Activated CD8-positive, alpha-beta T cell treated with anti-CD3 and anti-CD28 coated beads, Interleukin-2, amount 10 ng/mL, durations not matched to agents 7 days and 5 days (primary cell): ENCODE measurements at regions not wholly inside any gene's neighbourhood (a gene's known extent, or its start where the extent isn't known, plus 50 kb on each side); places are given as distances from the start of the nearest gene placed in this dataset.
A peak's percentile ranks its signal among the peaks of the same experiment; 100 is the strongest.

Source experiments
- ATAC-seq: fragments of 150-1000 bp; cut with Tn5 transposase; one replicate; pipeline ENCODE4 v1.10.0; 2021; ENCODE audit warnings: moderate library complexity
- CTCF ChIA-PET: fragments of 350-600 bp; sonication (Branson Sonifier 250); formaldehyde crosslinking; loops from one replicate; lab custom pipeline; 2021; ENCODE audit warnings: antibody characterized with exemption; lab: Charles Lee
- POLR2A ChIA-PET: fragments of 350-600 bp; sonication (Branson Sonifier 250); formaldehyde crosslinking; loops from one replicate; lab custom pipeline; 2021; ENCODE audit warnings: antibody characterized with exemption; lab: Charles Lee
- DNase-seq: peaks from one replicate; pipeline ENCODE4 v3.0.0-alpha.2; 2020
- H3K27ac Mint-ChIP-seq: one replicate; pipeline ENCODE4 v1.8.0; 2021; ENCODE audit warnings: mild to moderate bottlenecking, mixed read lengths
- H3K27me3 Mint-ChIP-seq: one replicate; pipeline ENCODE4 v1.8.0; 2021; ENCODE audit warnings: low read depth, mixed read lengths
- H3K36me3 Mint-ChIP-seq: one replicate; pipeline ENCODE4 v1.8.0; 2021; ENCODE audit warnings: low read depth, mixed read lengths
- H3K4me1 Mint-ChIP-seq: one replicate; pipeline ENCODE4 v1.8.0; 2021; ENCODE audit warnings: low read depth, mixed read lengths
- H3K4me3 Mint-ChIP-seq: one replicate; pipeline ENCODE4 v1.8.0; 2021; ENCODE audit warnings: mild to moderate bottlenecking, mixed read lengths
- H3K9me3 Mint-ChIP-seq: one replicate; pipeline ENCODE4 v1.8.0; 2022; ENCODE audit warnings: mixed read lengths; ENCODE audit not compliant: insufficient read depth

GRCh38 chr7:50197549-50197948 is 104.5 kb upstream of the ZPBP start:
- POLR2A ChIA-PET = no interaction called here
- no peaks in the 10 kb centered on the region for H3K36me3 Mint-ChIP-seq
- peak; percentile 33 for DNase-seq
- CTCF ChIA-PET = interaction anchor here (0.7 to 2.2 kb wide), 4 partner anchors 9 to 221 kb away, joined by 3 to 6 read pairs (median 4); no protein-coding TSS in a partner anchor
- peaks cover 24% of the 10 kb centered on the region for H3K4me1 Mint-ChIP-seq
- no peak overlapping the region for H3K27ac Mint-ChIP-seq
- no peak overlapping the region for H3K4me3 Mint-ChIP-seq
- ATAC-seq = peak; percentile 78
- H3K9me3 Mint-ChIP-seq = no peaks in the 10 kb centered on the region
- H3K27me3 Mint-ChIP-seq = peaks cover 10% of the 10 kb centered on the region

DNA sequence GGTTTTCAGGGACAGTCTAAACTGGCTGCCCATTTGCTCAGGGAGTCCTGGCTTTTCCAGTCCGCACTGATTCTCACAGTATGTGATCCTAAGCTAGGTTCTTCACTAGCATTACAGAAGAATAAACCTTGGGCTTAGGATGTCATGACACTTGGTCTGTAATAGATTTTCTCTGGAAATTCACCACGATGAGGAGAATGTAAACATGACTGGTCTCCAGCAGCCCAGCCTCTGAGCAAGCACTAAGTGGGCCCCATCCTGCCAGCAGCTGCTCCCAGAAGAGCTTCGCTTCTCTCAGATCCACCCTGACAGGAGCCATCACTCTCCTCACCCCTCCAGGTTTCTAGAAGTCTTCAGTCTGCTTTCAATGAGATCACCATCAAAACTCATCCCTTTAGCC is 103.7 kb upstream of the ZPBP start:
- POLR2A ChIA-PET = no interaction called here
- Mint-ChIP-seq H3K4me1 (peaks cover 16% of the 10 kb centered on the region), H3K27me3 (peaks cover 10% of the 10 kb centered on the region), H3K36me3 (no peaks in the 10 kb centered on the region), H3K27ac (no peak overlapping the region), H3K4me3 (no peak overlapping the region), H3K9me3 (no peaks in the 10 kb centered on the region)
- CTCF ChIA-PET = interaction anchor here (0.7 to 2.2 kb wide), 5 partner anchors 8 to 221 kb away, joined by 3 to 6 read pairs (median 4); no protein-coding TSS in a partner anchor
- ATAC-seq (no peak), DNase-seq (no peak)

- POLR2A ChIA-PET = no interaction called here
- H3K27me3 Mint-ChIP-seq = peaks cover 12% of the 10 kb centered on the region
- CTCF ChIA-PET = interaction anchor here (1.1 to 1.4 kb wide), 3 partner anchors 42 to 178 kb away, joined by 3 to 4 read pairs (median 3); no protein-coding TSS in a partner anchor
- no peak overlapping the region for H3K27ac Mint-ChIP-seq
- ATAC-seq (no peak), DNase-seq (no peak)
- peaks cover 3% of the 10 kb centered on the region for H3K9me3 Mint-ChIP-seq
- no peaks in the 10 kb centered on the region for H3K36me3 Mint-ChIP-seq
- no peaks in the 10 kb centered on the region for H3K4me1 Mint-ChIP-seq
- H3K4me3 Mint-ChIP-seq = no peak overlapping the region
These were observed 97.7 kb upstream of the ZPBP start for GRCh38 chr7:50190776-50191175.

DNA sequence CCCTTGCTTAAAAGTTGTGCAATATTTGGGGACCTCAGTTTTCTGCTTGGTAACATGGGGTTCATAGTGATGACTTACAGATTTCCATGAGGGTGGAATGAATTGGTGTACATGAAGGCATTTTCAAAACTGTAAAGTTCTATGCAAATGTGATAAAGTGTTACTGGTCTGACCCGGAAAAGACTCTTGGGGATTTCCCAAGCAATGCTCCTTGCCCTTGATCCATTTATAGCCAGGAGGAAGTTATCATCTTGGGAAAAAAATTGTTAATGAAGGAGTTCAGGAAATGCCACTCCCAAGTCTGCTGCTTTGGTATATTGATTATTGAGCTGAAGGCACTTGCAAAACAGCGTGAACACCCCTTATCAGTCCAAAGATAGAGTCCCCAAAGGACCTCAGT is 96.3 kb upstream of the ZPBP start:
- no peak overlapping the region for H3K4me3 Mint-ChIP-seq
- H3K9me3 Mint-ChIP-seq = peaks cover 3% of the 10 kb centered on the region
- peaks cover 5% of the 10 kb centered on the region for H3K27me3 Mint-ChIP-seq
- ChIA-PET POLR2A (interaction anchor here (0.7 kb wide), 1 partner anchor 149 kb away, joined by 3 read pairs; no protein-coding TSS in a partner anchor), CTCF (interaction anchor here (1.0 to 3.4 kb wide), 3 partner anchors 16 to 229 kb away, joined by 3 to 19 read pairs (median 7); no protein-coding TSS in a partner anchor)
- no peak overlapping the region for H3K27ac Mint-ChIP-seq
- ATAC-seq (no peak), DNase-seq (no peak)
- H3K4me1 Mint-ChIP-seq = peaks cover 7% of the 10 kb centered on the region
- no peaks in the 10 kb centered on the region for H3K36me3 Mint-ChIP-seq

- peaks cover 3% of the 10 kb centered on the region for H3K9me3 Mint-ChIP-seq
These were observed 93.1 kb upstream of the ZPBP start for GRCh38 chr7:50185951-50186682.

GRCh38 chr7:50185208-50185607 is 92.2 kb upstream of the ZPBP start:
- Mint-ChIP-seq H3K9me3 (peaks cover 3% of the 10 kb centered on the region), H3K27ac (no peak overlapping the region), H3K4me3 (no peak overlapping the region), H3K27me3 (no peaks in the 10 kb centered on the region), H3K4me1 (peaks cover 7% of the 10 kb centered on the region), H3K36me3 (no peaks in the 10 kb centered on the region)
- POLR2A ChIA-PET = no interaction called here
- CTCF ChIA-PET = no interaction called here
- DNase-seq = no peak
- ATAC-seq = no peak

More at GRCh38 chr7:50185951-50186682, 93.1 kb upstream of the ZPBP start:
- DNase-seq = no peak
- no peak overlapping the region for H3K4me3 Mint-ChIP-seq
- ChIA-PET CTCF (interaction anchor here (0.9 to 3.4 kb wide), 3 partner anchors 9 to 41 kb away, joined by 3 to 19 read pairs (median 4); no protein-coding TSS in a partner anchor), POLR2A (interaction anchor here (1.9 kb wide), 1 partner anchor 7 kb away, joined by 4 read pairs; no protein-coding TSS in a partner anchor)
- H3K36me3 Mint-ChIP-seq = no peaks in the 10 kb centered on the region
- H3K27ac Mint-ChIP-seq = no peak overlapping the region
- peaks cover 7% of the 10 kb centered on the region for H3K4me1 Mint-ChIP-seq
- ATAC-seq = no peak
- H3K27me3 Mint-ChIP-seq = no peaks in the 10 kb centered on the region

DNA sequence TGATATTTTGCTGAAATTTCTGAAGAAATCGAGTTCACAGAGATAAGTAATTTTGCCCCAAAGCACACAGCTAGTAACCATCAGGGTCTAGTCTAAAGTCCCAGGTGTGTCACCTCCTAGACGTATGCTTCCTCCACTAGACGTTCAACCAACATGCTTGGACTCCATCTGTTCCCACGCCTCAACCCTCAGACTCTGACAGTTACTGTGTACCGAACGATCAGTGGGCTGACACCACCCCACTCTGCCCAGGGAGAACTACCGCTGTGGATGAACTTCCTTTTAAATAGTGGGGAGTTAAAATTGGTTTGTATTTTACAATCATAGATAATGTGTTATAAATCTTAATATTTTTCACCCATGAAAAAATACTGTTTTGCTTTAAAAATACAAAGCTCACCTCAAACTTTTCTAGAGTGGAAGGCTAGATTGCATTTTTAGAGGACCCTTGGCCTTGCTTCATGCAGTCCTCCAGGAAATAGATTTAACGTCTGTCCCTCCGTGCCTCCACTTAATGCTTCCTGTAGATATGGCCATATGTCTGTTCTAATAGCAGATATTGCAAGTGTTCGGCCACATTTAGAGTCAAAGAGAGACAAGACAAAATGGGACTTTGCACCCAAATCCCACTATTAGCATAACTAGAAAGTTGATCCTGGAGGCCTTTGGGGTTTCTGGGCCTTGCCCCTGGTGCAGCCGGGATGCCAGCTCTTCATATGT is 91.4 kb upstream of the ZPBP start:
- peaks cover 7% of the 10 kb centered on the region for H3K4me1 Mint-ChIP-seq

GRCh38 chr7:50182759-50183158 is 89.7 kb upstream of the ZPBP start:
- ChIA-PET CTCF (interaction anchor here (0.8 to 2.0 kb wide), 3 partner anchors 14 to 236 kb away, joined by 3 to 9 read pairs (median 3); no protein-coding TSS in a partner anchor), POLR2A (no interaction called here)
- H3K27me3 Mint-ChIP-seq = peaks cover 1% of the 10 kb centered on the region
- H3K4me1 Mint-ChIP-seq = peaks cover 7% of the 10 kb centered on the region
- H3K4me3 Mint-ChIP-seq = no peak overlapping the region
- ATAC-seq (no peak), DNase-seq (no peak)
- H3K9me3 Mint-ChIP-seq = no peaks in the 10 kb centered on the region
- no peaks in the 10 kb centered on the region for H3K36me3 Mint-ChIP-seq
- no peak overlapping the region for H3K27ac Mint-ChIP-seq

More for the DNA sequence above, 91.4 kb upstream of the ZPBP start:
- H3K27ac Mint-ChIP-seq = no peak overlapping the region
- ChIA-PET POLR2A (no interaction called here), CTCF (interaction anchor here (0.9 to 1.1 kb wide), 2 partner anchors 32 to 284 kb away, joined by 3 read pairs; no protein-coding TSS in a partner anchor)
- no peaks in the 10 kb centered on the region for H3K36me3 Mint-ChIP-seq
- DNase-seq = no peak
- peaks cover 3% of the 10 kb centered on the region for H3K9me3 Mint-ChIP-seq
- no peak for ATAC-seq
- no peak overlapping the region for H3K4me3 Mint-ChIP-seq
- no peaks in the 10 kb centered on the region for H3K27me3 Mint-ChIP-seq

DNA sequence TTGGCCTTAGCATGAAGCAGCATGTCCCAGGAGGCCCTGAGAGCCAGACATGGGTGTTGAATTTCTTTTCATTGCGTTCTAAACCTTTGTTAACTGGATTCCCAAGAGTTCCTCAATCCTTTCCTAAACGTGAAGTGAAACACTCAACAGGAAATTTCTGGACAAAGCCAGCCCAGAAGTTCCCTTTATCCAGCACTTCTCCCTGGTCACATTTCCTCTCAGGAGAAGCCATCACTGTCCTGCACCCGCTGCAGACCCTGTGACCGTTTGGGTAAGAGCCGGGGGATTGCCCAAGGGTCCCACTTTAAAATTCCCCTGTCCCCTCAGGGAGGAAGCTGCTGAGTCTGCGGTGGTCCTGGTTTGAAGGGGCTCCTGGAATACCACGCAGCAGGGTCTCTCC is 88.0 kb upstream of the ZPBP start:
- no peak overlapping the region for H3K27ac Mint-ChIP-seq
- H3K36me3 Mint-ChIP-seq = no peaks in the 10 kb centered on the region
- peaks cover 1% of the 10 kb centered on the region for H3K27me3 Mint-ChIP-seq
- ChIA-PET POLR2A (interaction anchor here (0.7 kb wide), 1 partner anchor 31 kb away, joined by 3 read pairs; no protein-coding TSS in a partner anchor), CTCF (no interaction called here)
- H3K4me1 Mint-ChIP-seq = peaks cover 7% of the 10 kb centered on the region
- DNase-seq (no peak), ATAC-seq (no peak)
- H3K9me3 Mint-ChIP-seq = no peaks in the 10 kb centered on the region
- no peak overlapping the region for H3K4me3 Mint-ChIP-seq

- no peak overlapping the region for H3K4me3 Mint-ChIP-seq
- ChIA-PET POLR2A (interaction anchor here (1.5 kb wide), 1 partner anchor 9 kb away, joined by 4 read pairs; no protein-coding TSS in a partner anchor), CTCF (interaction anchor here (1.5 kb wide), 1 partner anchor 28 kb away, joined by 4 read pairs; no protein-coding TSS in a partner anchor)
- H3K27me3 Mint-ChIP-seq = peaks cover 1% of the 10 kb centered on the region
- H3K9me3 Mint-ChIP-seq = no peaks in the 10 kb centered on the region
- H3K36me3 Mint-ChIP-seq = no peaks in the 10 kb centered on the region
- no peaks in the 10 kb centered on the region for H3K4me1 Mint-ChIP-seq
- no peak for DNase-seq
- no peak overlapping the region for H3K27ac Mint-ChIP-seq
- ATAC-seq = no peak
These were observed 85.1 kb upstream of the ZPBP start for GRCh38 chr7:50178166-50178565.

GRCh38 chr7:50174948-50175347 is 81.9 kb upstream of the ZPBP start:
- no peaks in the 10 kb centered on the region for H3K9me3 Mint-ChIP-seq
- H3K4me3 Mint-ChIP-seq = no peak overlapping the region
- H3K36me3 Mint-ChIP-seq = no peaks in the 10 kb centered on the region
- ChIA-PET CTCF (interaction anchor here (0.8 to 1.0 kb wide), 2 partner anchors 32 to 243 kb away, joined by 3 read pairs; no protein-coding TSS in a partner anchor), POLR2A (interaction anchor here (0.5 kb wide), 1 partner anchor 414 kb away, joined by 3 read pairs; no protein-coding TSS in a partner anchor)
- ATAC-seq = no peak
- peaks cover 3% of the 10 kb centered on the region for H3K27me3 Mint-ChIP-seq
- no peak overlapping the region for H3K27ac Mint-ChIP-seq
- DNase-seq = no peak
- no peaks in the 10 kb centered on the region for H3K4me1 Mint-ChIP-seq
